Neural progenitor cell (in vitro differentiated cells): ENCODE measurements at regions not wholly inside any gene's neighbourhood (a gene's known extent, or its start where the extent isn't known, plus 50 kb on each side); places are given as distances from the start of the nearest gene placed in this dataset.

ENCODE experiments used
- CTCF ChIP-seq: fragments of 200-600 bp; sonication (generic); IDR thresholded peaks from 2 replicates; pipeline ENCODE4 v1.5.1; 2017; ENCODE audit warnings: antibody characterized with exemption, mild to moderate bottlenecking
- EZH2 ChIP-seq: fragments of 200-600 bp; sonication (generic); IDR thresholded peaks from 2 replicates; pipeline ENCODE4 v1.6.1; 2017; ENCODE audit warnings: antibody characterized with exemption, mild to moderate bottlenecking, moderate library complexity
- EZH2phosphoT487 ChIP-seq: fragments of 200-600 bp; sonication (generic); IDR thresholded peaks from 2 replicates; pipeline ENCODE4 v1.6.1; 2017; ENCODE audit warnings: antibody characterized with exemption

GRCh38 chr22:27066856-27067255, 409.5 kb downstream of the MIAT start:
- TF ChIP-seq CTCF: no peak
- no peak for TF ChIP-seq EZH2
- no peak for TF ChIP-seq EZH2phosphoT487
